ENCODE measurements at regions not wholly inside any gene's neighbourhood (a gene's known extent, or its start where the extent isn't known, plus 50 kb on each side); places are given as distances from the start of the nearest gene placed in this dataset.
"Not testable (repeated sequence)": the region's sequence is repeated elsewhere in the genome, so short reads cannot be mapped to it uniquely, and the experiment has no call there.

- H3K27ac ChIP-seq (ENCODE audit: control insufficient read depth, insufficient read depth, low read length); H3K4me1 ChIP-seq (ENCODE audit: control insufficient read depth, extremely low read depth, insufficient read depth, low read length); H2AFZ ChIP-seq (ENCODE audit: control insufficient read depth, low read length); H3K9ac ChIP-seq (ENCODE audit: control insufficient read depth, extremely low read depth, insufficient read depth, low read length); H3K27me3 ChIP-seq (ENCODE audit: control insufficient read depth, extremely low read depth, insufficient read depth, low read length); H3K4me2 ChIP-seq (ENCODE audit: control insufficient read depth, extremely low read depth, insufficient read depth, low read depth, low read length); H3K4me3 ChIP-seq (ENCODE audit: control insufficient read depth in 2 of 3, extremely low read depth in 1 of 3, insufficient read depth in 2 of 3, low read depth in 1 of 3, low read length in 3 of 3); H3K79me2 ChIP-seq (ENCODE audit: control insufficient read depth, insufficient read depth, low read length); H3K9me3 ChIP-seq (ENCODE audit: control insufficient read depth, low read depth, low read length); FAIRE-seq; H3K9me1 ChIP-seq (ENCODE audit: control insufficient read depth, extremely low read depth, insufficient read depth, low read length); H4K20me1 ChIP-seq (ENCODE audit: control insufficient read depth, extremely low read depth, insufficient read depth, low read length); H3K36me3 ChIP-seq (ENCODE audit: control insufficient read depth in 2 of 2, extremely low read depth in 1 of 2, insufficient read depth in 2 of 2, low read length in 2 of 2); DNase-seq (ENCODE audit: low read depth, low spot score); dilution Hi-C loops (cut with MboI; ENCODE audit: extremely low pct_ligation_motif_present, low sequenced_read_pairs): not testable (repeated sequence)
Observed at GRCh38 chr2:90325796-90326353, 1634.4 kb downstream of the RPIA start.

DNA sequence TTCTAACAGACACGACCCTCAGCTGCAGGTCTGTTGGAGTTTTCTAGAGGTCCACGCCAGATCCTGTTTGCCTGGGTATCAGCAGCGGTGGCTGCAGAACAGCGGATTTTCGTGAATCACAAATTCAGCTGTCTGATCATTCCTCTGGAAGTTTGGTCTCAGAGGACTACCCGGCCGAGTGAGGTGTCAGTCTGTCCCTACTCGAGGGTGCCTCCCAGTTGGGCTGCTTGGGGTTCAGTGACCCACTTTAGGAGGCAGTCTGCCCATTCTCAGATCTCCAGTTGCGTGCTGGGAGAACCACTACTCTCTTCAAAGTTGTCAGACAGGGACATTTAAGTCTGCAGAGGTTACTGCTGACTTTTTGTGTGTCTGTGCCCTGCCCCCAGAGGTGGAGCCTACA, 1664.1 kb downstream of the RPIA start:
- H3K27me3 ChIP-seq (ENCODE audit: control insufficient read depth, extremely low read depth, insufficient read depth, low read length); H3K36me3 ChIP-seq (ENCODE audit: control insufficient read depth in 2 of 2, extremely low read depth in 1 of 2, insufficient read depth in 2 of 2, low read length in 2 of 2); H3K9me1 ChIP-seq (ENCODE audit: control insufficient read depth, extremely low read depth, insufficient read depth, low read length); H3K9me3 ChIP-seq (ENCODE audit: control insufficient read depth, low read depth, low read length); H3K79me2 ChIP-seq (ENCODE audit: control insufficient read depth, insufficient read depth, low read length); H3K4me3 ChIP-seq (ENCODE audit: control insufficient read depth in 2 of 3, extremely low read depth in 1 of 3, insufficient read depth in 2 of 3, low read depth in 1 of 3, low read length in 3 of 3); DNase-seq (ENCODE audit: low read depth, low spot score); FAIRE-seq; H3K27ac ChIP-seq (ENCODE audit: control insufficient read depth, insufficient read depth, low read length); H3K9ac ChIP-seq (ENCODE audit: control insufficient read depth, extremely low read depth, insufficient read depth, low read length); H2AFZ ChIP-seq (ENCODE audit: control insufficient read depth, low read length); dilution Hi-C loops (cut with MboI; ENCODE audit: extremely low pct_ligation_motif_present, low sequenced_read_pairs); H3K4me2 ChIP-seq (ENCODE audit: control insufficient read depth, extremely low read depth, insufficient read depth, low read depth, low read length); H4K20me1 ChIP-seq (ENCODE audit: control insufficient read depth, extremely low read depth, insufficient read depth, low read length); H3K4me1 ChIP-seq (ENCODE audit: control insufficient read depth, extremely low read depth, insufficient read depth, low read length): not testable (repeated sequence)

DNA sequence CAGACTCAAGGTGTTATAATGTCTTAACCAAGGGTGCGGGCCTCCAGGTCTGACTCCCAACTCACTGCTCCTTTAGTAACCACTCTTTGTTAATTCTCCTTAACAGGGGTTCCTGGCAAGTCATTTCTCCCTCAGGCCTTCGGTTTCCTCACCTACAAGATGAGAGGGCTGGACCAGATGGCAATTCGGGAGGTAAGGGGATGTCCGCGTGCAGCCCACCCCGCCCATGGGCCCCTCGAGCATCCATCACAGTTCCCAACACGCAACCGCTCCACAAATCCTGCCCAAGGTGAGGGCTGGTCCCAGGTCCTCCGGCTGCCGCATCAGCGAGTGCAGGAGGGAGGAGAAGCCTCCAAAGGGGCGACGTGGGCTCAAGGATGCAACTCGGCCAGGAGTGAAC, 1667.9 kb downstream of the RPIA start:
- dilution Hi-C loops (cut with MboI; ENCODE audit: extremely low pct_ligation_motif_present, low sequenced_read_pairs); H3K27me3 ChIP-seq (ENCODE audit: control insufficient read depth, extremely low read depth, insufficient read depth, low read length); H3K9me1 ChIP-seq (ENCODE audit: control insufficient read depth, extremely low read depth, insufficient read depth, low read length); H3K9me3 ChIP-seq (ENCODE audit: control insufficient read depth, low read depth, low read length); H3K9ac ChIP-seq (ENCODE audit: control insufficient read depth, extremely low read depth, insufficient read depth, low read length); H3K36me3 ChIP-seq (ENCODE audit: control insufficient read depth in 2 of 2, extremely low read depth in 1 of 2, insufficient read depth in 2 of 2, low read length in 2 of 2); H3K4me3 ChIP-seq (ENCODE audit: control insufficient read depth in 2 of 3, extremely low read depth in 1 of 3, insufficient read depth in 2 of 3, low read depth in 1 of 3, low read length in 3 of 3); H4K20me1 ChIP-seq (ENCODE audit: control insufficient read depth, extremely low read depth, insufficient read depth, low read length); H3K79me2 ChIP-seq (ENCODE audit: control insufficient read depth, insufficient read depth, low read length); DNase-seq (ENCODE audit: low read depth, low spot score); H3K4me1 ChIP-seq (ENCODE audit: control insufficient read depth, extremely low read depth, insufficient read depth, low read length); H2AFZ ChIP-seq (ENCODE audit: control insufficient read depth, low read length); H3K27ac ChIP-seq (ENCODE audit: control insufficient read depth, insufficient read depth, low read length); H3K4me2 ChIP-seq (ENCODE audit: control insufficient read depth, extremely low read depth, insufficient read depth, low read depth, low read length); FAIRE-seq: not testable (repeated sequence)

DNA sequence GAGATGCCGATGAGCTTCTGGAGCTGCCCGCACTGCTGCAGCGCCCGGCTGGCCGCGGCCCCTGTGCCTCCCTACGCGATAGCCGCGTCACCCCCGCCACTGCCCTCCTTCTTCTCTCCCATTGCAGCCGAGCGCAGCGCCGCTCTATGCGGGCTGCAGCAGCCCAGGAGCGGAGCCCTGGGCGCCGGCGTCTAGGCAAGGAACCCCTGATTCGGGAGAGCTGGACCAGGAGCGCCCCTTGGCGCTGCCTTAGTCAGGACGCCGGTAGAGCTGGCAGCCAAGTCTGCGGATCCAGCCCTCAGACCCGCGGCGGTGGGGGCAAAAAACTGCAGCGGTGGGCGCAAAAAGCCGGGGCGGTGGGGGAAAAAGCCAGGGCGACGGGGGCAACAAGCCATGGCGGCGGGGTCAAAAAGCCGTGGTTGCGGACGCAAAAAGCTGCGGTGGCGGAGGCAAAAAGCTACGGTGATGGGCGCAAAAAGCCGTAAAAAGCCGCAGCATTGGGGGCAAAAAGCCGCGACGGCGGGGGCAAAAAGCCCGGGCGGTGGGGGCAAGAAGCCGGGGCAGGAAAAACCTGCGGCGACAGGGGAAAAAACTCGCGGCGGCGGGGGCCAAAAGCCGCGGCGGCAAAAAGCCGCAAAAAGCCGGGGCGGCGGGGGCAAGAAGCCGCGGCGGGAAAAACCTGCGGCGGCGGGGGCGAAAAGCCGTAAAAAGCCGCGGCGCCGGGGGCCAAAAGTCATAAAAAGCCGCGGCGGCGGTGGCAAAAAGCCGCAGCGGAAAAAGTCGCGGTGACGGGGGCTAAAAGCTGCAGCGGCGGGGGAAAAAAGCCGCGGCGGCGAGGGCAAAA, 1668.6 kb downstream of the RPIA start:
- H4K20me1 ChIP-seq (ENCODE audit: control insufficient read depth, extremely low read depth, insufficient read depth, low read length); dilution Hi-C loops (cut with MboI; ENCODE audit: extremely low pct_ligation_motif_present, low sequenced_read_pairs); H3K4me2 ChIP-seq (ENCODE audit: control insufficient read depth, extremely low read depth, insufficient read depth, low read depth, low read length); H3K4me3 ChIP-seq (ENCODE audit: control insufficient read depth in 2 of 3, extremely low read depth in 1 of 3, insufficient read depth in 2 of 3, low read depth in 1 of 3, low read length in 3 of 3); H3K9ac ChIP-seq (ENCODE audit: control insufficient read depth, extremely low read depth, insufficient read depth, low read length); FAIRE-seq; H2AFZ ChIP-seq (ENCODE audit: control insufficient read depth, low read length); H3K4me1 ChIP-seq (ENCODE audit: control insufficient read depth, extremely low read depth, insufficient read depth, low read length); H3K36me3 ChIP-seq (ENCODE audit: control insufficient read depth in 2 of 2, extremely low read depth in 1 of 2, insufficient read depth in 2 of 2, low read length in 2 of 2); H3K79me2 ChIP-seq (ENCODE audit: control insufficient read depth, insufficient read depth, low read length); H3K9me3 ChIP-seq (ENCODE audit: control insufficient read depth, low read depth, low read length); H3K9me1 ChIP-seq (ENCODE audit: control insufficient read depth, extremely low read depth, insufficient read depth, low read length); DNase-seq (ENCODE audit: low read depth, low spot score); H3K27me3 ChIP-seq (ENCODE audit: control insufficient read depth, extremely low read depth, insufficient read depth, low read length); H3K27ac ChIP-seq (ENCODE audit: control insufficient read depth, insufficient read depth, low read length): not testable (repeated sequence)

DNA sequence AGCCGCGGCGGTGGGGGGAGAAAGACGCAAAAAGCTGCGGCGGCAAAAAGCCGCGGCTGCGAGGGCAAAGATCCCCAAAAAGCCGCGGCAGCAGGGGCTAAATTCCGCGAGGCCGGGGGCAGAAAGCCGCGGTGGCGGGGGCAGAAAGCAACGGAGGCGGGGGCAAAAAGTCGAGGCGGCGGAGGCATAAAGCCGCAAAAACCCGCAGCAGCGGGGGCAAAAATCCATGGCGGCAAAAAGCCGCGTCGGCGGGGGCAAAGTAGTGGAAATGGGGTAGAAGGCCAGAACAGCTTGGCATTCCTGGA, 1669.2 kb downstream of the RPIA start:
- H3K36me3 ChIP-seq (ENCODE audit: control insufficient read depth in 2 of 2, extremely low read depth in 1 of 2, insufficient read depth in 2 of 2, low read length in 2 of 2); H3K27ac ChIP-seq (ENCODE audit: control insufficient read depth, insufficient read depth, low read length); H3K4me1 ChIP-seq (ENCODE audit: control insufficient read depth, extremely low read depth, insufficient read depth, low read length); dilution Hi-C loops (cut with MboI; ENCODE audit: extremely low pct_ligation_motif_present, low sequenced_read_pairs); H2AFZ ChIP-seq (ENCODE audit: control insufficient read depth, low read length); H3K9me1 ChIP-seq (ENCODE audit: control insufficient read depth, extremely low read depth, insufficient read depth, low read length); DNase-seq (ENCODE audit: low read depth, low spot score); H3K27me3 ChIP-seq (ENCODE audit: control insufficient read depth, extremely low read depth, insufficient read depth, low read length); FAIRE-seq; H4K20me1 ChIP-seq (ENCODE audit: control insufficient read depth, extremely low read depth, insufficient read depth, low read length); H3K4me2 ChIP-seq (ENCODE audit: control insufficient read depth, extremely low read depth, insufficient read depth, low read depth, low read length); H3K79me2 ChIP-seq (ENCODE audit: control insufficient read depth, insufficient read depth, low read length); H3K9me3 ChIP-seq (ENCODE audit: control insufficient read depth, low read depth, low read length); H3K9ac ChIP-seq (ENCODE audit: control insufficient read depth, extremely low read depth, insufficient read depth, low read length); H3K4me3 ChIP-seq (ENCODE audit: control insufficient read depth in 2 of 3, extremely low read depth in 1 of 3, insufficient read depth in 2 of 3, low read depth in 1 of 3, low read length in 3 of 3): not testable (repeated sequence)

All from keratinocyte (primary cell).